C4-2B (cell line): ENCODE measurements at regions not wholly inside any gene's neighbourhood (a gene's known extent, or its start where the extent isn't known, plus 50 kb on each side); places are given as distances from the start of the nearest gene placed in this dataset.

Experiments used
- ZFX ChIP-seq: fragments of 450-650 bp; IDR thresholded peaks from 2 replicates; pipeline ENCODE4 v1.6.1; 2017
- TF ChIP-seq, protein P1 (sequence below): fragments of 450-650 bp; conservative IDR thresholded peaks from 2 replicates; pipeline ENCODE4 v1.5.1; 2017; ENCODE audit warnings: mild to moderate bottlenecking

DNA sequence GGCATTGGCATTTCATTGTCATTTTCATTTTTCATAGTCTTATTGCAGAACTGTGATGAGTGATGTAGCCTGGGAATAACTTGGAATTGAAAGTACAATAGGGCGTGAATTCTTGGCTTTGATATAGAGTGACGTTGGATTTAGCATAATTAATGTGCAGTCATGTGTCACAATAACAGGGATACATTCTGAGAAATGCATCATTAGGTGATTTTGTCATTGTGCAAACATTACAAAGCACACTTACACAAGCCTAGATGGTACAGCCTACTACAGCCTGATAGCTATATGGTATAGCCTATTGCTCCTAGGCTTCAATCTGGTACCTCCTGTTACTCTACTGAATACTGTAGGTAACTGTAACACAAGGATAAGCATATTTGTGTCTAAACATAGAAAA, 300.8 kb downstream of the DTHD1 start:
- TF ChIP-seq, protein P1, sequence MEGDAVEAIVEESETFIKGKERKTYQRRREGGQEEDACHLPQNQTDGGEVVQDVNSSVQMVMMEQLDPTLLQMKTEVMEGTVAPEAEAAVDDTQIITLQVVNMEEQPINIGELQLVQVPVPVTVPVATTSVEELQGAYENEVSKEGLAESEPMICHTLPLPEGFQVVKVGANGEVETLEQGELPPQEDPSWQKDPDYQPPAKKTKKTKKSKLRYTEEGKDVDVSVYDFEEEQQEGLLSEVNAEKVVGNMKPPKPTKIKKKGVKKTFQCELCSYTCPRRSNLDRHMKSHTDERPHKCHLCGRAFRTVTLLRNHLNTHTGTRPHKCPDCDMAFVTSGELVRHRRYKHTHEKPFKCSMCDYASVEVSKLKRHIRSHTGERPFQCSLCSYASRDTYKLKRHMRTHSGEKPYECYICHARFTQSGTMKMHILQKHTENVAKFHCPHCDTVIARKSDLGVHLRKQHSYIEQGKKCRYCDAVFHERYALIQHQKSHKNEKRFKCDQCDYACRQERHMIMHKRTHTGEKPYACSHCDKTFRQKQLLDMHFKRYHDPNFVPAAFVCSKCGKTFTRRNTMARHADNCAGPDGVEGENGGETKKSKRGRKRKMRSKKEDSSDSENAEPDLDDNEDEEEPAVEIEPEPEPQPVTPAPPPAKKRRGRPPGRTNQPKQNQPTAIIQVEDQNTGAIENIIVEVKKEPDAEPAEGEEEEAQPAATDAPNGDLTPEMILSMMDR = no peak
- TF ChIP-seq ZFX = no peak
